GM18508 (cell line): ENCODE measurements at regions not wholly inside any gene's neighbourhood (a gene's known extent, or its start where the extent isn't known, plus 50 kb on each side); places are given as distances from the start of the nearest gene placed in this dataset.

Source experiments
- ATAC-seq: cut with Tn5 transposase; IDR thresholded peaks from one replicate; pipeline ENCODE4 v1.9.1; 2021; ENCODE audit warnings: moderate number of reproducible peaks; ENCODE audit not compliant: insufficient read depth, unreplicated experiment

DNA sequence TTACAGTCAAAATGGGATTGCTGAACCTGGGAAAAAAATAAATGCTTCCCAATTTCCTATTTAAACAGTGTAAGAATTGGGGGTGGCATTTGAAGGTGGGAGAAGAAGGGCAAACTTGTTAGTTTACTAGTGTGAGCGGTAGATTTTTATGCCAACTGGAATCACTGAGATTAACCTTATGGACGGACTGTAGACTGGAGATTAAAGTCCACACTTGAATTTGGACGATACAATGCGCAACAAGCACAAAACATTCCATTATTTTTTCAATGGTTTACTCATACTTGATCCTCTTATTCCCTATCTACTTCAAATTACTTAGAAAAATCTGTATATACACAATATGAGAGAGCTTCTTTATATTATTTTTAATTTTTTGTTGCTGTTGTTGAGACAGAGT is 269.6 kb upstream of the KLF14 start:
- ATAC-seq = no peak

DNA sequence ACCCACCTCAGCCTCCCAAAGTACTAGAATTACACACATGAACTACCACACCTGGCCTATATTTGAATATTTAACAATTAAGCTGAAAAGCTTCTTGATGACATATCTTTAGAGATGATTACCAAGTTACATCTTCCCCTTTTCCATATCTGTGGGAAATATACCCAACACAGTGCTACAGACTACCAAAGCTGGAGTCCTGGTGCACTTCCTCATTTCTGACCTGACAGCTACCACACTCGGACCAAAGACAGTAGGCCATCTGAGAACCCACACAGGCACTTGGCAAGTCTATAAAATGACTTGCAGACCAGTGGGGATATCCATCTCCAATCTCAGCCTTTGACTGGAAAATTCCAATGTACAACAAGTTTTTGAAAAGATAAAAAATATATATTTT is 270.4 kb upstream of the KLF14 start:
- ATAC-seq = no peak

DNA sequence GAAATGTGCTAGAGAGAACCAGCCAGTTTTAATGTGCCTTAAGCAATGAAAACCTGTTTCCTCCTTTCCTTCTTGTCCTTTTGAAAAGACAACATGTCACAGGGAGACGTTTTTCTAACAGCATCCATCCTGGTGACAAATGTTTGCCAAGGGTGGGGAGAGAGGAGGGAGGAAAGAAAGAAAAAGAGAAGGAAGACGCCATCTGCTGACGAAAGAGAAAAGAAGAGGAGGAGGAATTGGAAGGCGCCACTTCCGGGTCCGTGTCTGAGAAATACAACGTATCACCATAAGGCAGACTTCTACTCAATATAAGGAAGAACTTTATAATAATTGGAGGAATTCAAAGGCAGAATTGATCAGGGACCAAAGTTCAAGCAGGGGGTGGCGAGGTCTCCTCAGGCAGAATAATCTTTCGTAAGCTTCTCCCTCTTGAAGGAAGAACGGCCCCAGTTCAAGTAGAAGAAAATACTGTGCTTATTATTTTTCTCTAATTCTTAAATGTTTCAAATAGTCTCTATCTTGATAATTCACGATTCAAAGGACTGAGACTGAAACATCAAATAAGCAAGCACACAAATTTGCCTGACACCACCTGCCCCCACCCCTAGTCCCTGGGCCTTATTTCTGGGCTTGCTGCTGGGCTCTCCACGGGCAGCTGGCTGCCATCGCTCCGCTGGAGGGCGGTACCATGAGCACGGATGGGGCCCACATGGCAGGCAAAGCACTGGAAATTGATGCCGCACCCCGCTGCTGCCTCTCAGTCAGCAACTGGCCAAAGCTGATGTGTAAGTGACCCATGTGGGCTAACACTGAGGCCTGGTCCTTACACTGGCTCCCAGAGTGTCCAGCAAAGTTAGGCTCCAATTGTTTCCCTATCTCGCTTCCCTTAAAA is 273.7 kb upstream of the KLF14 start:
- ATAC-seq = no peak

DNA sequence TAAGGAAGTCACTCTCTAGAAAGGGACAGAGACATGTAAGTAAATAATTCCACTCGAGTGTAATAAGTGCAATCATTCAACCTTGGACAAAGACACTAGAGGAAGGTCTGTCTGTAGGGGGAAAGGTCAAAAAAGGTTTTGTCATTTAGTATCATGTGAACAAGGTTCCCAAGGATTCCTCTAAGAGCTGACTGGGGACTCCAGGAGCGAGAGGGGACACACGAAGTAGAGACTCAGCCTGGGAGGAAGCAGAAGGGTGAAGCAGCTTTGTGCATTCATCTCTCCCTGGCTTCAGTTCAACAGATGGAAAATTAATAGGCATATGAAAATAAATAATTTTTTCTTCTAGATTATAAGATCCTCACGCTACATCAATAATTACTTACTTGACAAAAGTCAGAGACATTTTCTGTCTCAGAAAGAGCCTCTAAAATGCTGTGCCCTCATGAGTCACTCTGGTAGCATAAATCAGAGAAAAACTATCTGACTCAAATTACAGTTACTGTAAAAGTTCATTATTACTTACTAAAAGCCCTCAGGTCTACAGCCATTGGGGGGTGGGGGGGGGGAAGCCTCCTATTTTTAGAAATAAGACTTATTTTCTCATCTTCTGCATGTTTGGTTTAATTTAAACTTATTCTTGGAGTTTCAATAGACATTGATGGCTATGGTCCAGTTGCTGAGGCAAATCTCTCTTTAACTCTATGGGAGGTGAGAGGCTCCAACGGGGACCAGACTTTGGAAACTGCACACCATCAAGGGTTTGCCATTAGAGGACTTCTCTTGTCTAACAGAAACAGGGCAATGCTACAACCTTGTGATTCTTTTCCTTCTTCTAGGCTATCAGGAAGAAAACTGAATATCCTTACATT is 275.1 kb upstream of the KLF14 start:
- no peak for ATAC-seq

DNA sequence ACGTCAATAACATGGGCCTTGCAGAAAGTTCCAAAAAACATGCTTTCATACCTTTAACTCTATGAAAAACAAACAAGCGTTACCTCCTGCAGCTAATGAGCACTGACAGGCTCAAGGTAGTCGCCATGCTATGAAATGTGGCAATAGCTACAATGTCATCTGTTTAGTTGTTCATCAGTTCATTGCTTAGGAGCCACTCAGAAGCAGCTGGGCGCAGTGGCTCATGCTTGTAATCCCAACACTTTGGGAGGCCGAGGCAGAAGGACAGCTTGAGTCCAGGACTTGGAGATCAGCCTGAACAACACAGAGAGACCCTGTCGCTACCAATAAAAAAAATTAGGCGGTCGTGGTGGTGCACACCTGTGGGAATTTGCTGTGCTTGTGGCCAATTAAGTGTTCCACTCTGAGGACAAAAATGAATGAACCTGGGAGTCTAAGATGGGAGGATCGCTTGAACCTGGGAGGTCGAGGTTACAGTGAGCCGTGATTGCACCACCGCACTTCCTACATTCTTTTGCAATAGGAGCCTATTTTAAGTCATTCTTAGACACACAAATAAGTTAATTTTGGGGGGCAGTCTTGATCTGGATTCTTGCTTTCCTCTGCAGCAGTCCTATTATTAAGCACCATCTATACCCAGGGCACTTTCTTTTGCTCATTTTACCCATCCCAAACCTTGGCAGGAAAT is 276.2 kb upstream of the KLF14 start:
- no peak for ATAC-seq

DNA sequence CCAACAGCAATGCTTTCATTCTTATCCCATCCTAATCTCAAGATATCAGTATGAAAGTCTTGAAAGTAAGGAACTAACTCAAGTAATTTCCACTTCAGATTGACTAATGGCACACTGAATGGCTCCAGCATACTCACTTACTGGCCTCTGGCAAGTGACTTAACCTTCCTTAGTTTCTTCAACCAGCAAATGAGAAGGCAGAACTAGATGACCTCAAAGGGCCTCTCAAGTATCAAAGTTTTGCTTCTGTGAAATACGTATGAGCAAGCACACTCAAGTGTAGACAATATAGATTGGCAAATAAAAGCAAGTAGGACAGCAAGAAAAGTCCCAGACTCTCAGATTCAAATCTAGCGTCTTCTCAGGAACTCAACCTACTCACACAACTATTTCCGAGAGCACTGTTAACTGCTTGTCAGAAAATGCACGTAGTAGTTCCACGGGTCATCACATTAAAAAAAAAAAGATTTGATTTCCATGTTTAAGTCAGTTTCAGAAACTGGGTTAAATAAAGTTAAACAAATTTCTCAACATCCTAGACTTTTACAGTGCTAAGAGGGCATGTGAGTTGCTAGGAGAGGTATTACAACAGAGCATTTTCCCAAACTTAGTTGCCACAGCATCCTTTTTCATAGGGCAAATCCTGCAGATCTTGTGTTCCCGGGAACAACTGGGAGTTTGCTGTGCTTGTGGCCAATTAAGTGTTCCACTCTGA is 276.9 kb upstream of the KLF14 start:
- ATAC-seq = no peak

DNA sequence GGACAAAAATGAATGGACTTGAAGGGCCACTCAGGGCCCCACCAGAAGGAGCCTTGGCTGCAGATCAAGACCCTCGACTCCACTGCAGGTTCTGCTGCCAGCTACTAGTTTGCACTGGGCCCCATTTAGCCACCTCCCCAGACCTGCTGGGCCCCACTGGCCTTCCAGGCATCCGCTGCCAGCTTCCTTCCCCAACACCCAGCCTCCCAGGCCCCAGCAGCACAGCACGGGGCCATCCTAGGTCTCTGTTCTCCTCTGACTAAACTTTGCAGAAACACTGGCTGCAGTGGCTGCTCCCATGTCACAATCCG is 277.4 kb upstream of the KLF14 start:
- no peak for ATAC-seq

DNA sequence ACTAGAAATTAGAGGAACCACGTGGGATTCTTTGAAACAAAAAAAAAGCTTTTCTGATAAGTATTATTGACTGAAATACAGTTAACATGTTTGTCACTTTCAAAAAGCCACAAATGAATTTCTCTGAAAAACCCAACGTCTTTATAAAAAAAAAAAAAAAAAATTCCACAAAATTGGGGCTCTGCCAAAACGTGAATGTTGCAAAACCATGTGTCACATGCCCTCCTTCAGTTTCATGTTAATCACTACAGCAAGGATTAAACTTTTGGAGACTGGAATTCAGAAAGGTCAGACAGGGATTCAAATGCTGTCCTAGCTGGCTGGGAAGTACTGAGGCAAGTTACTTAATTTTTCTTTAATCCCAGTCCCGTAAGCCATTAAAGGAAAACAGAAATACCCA is 278.0 kb upstream of the KLF14 start:
- ATAC-seq = no peak

DNA sequence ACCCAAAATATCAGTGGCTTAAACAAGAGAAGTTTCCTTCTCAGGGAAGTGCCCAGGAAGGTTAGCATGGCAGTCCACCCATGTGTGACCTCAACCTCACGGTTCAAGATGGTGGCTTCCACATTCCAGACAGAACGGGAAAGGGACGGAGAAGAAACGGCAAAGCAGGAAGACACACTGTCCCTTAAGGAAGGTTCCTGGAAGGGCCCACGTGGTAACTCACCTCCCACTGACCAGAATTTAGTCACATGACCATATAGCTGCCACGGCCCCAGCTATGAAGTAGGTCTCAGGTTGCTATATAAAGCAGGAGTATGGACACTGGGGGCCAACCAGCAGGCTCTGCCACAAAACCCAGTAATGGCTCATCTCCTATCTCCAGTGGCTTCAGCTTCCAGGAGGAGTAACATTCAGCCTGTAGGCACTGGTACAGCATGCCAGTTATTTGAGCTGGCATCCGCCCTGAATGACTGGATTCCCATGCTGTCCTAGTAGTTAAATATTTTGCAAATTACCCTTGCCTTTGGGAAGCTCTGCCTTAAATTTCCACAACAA is 278.5 kb upstream of the KLF14 start:
- no peak for ATAC-seq

DNA sequence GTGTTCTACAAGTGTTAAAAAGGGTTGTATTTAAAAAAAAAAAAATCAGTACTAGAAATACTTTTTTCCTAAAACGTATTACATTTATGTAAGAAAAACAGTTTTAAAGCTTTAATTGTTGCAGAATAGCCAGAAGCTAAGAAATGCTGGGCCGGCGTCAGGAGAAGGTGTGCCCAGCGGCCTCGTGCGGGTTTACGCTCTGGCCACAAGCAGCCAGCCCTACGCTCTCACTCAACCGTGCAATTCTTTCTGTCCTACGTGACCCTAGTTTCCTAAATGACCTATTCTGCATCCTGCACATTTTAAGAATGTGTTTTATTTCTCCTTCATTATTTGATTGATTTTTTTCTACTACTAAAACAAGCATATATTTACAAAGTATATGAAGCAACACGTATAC is 279.7 kb upstream of the KLF14 start:
- no peak for ATAC-seq

DNA sequence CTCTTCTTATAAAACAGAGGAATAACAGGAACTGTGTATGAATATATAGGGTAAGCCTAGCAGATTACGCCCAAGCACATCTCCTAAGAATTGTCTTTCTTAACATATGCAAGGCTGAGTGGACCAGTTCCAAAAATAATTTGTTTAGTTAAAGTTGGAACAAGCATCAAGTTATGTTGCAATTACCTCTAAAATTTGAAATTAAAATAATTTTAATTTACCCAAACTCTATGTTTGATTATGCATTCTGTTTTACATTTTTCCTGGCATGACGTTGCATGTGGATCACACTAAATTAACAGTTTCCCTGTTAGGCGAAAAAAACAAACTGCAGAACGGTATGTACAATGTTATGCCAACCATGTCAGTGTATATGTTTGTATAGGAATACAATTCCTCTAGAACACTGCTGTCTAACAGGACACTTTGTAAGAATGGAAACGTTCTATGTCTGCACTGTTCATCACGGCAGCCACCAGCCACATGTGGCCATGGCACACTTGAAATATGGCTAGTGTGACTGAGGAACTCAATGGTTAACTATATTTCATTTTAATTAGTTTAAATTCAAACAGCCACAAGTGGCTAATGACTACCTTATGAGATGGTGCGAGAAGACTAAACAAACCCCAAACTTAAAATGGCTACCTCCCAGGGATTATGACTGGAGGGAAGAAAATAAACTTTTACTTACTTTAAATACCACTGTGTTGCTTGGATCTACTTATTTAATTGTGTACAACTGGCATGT is 281.1 kb upstream of the KLF14 start:
- ATAC-seq = no peak

DNA sequence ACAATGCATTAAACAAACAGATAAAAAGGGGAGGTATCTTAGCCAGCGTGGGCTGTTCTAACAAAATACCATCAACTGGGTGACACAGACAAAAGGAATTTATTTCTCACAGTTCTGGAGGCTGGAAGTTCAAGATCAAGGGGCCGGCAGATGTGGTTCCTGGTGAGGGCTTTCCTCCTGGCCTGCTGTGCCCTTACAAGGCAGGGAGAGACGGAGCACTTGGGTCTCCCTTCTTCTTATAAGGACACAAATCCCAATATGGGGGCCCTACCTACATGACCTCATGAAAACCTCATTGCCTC is 281.6 kb upstream of the KLF14 start:
- no peak for ATAC-seq

DNA sequence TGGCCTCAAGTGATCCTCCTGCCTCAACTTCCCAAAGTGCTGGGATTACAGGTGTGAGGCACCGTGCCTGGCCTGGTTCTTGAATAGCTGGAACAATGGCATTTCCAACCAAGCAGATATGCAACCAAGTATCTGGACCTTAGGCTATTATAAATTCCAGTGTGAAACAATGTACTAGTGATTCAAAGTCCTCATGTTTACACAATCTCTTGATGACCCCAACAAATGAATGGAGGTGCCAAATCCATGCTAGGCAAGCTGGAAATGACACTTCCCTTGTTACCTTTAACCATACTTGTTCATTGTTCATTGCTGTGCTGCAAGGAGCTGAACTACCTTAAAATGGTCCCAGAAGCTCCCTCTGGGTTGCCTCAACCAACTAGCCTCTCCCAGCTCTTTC is 282.2 kb upstream of the KLF14 start:
- no peak for ATAC-seq

DNA sequence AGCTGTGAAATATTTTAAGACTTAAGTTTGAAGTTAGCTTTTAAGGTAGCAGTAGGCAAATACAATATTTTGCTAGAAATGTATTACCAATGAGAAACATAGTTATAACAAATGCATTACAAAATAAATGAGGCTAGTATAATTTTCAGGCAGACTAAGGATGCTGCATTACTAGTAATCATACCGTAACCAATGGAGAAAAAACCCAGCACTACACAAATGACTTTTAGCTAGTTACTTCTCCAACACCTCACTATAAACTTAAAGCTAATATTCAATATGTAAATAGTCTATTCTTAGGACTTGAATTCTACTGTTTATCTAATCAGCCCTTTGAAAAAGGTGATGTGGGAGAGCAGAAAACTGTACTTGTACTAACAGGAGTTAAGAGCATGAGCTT is 285.3 kb upstream of the KLF14 start:
- no peak for ATAC-seq

DNA sequence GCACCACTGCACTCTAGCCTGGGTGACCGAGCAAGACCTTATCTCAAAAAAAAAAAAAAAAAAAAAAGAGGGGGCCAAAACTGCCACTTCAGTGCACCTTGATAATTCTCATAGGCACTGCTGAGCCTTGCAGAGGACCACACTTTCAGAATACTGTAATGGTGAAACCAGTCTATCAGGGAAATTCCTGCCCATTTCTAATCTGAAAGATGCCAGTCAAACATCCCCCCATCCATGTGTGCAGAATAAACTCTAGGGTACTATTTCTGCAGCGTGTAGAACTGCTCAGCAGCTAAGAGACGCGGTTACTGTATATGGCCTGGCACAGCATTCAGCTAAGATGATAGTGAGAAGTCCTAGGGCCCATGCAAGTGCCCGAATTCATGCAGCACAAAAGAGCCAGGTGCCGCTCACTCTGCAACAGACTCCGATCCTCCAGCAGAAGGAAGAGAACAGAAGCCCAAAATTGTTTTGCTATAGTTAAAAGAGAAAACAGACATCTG is 286.8 kb upstream of the KLF14 start:
- ATAC-seq = peak; percentile 36

DNA sequence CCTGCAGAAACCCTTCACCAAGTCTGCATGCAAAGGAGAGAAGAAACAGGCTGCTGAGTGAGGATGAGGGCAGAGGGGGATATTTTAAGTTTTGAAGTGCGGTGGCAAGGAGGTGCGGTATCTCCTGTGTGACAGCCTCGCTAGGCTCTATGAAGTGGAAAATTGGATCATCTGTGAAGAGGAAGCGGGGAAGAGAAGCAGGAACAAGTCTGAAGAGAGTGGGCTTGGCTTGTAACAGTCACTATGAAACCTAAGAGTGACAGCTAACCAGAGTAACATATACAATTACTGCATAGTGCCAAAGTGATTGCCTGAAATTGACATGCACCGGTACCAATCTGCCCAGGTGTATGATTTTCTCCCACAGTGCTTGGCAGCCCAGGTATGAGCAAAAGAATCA is 287.5 kb upstream of the KLF14 start:
- ATAC-seq = no peak

DNA sequence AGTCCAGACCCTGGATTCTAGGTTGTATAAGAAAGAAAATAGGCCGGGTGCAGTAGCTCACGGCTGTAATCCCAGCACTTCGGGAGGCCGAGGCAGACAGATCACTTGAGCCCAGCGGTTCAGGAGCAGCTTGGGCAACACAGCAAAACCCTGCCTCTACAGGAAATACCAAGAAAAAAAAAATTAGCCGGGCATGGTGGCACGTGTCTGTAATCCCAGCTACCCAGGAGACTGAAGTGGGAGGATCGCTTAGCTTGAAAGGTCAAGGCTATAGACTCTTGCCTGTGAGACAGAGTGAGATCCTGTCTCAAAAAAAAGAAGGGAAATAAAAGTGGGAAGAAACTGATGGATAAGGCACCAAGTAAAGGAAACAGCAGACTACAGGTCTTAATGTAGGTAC is 287.9 kb upstream of the KLF14 start:
- no peak for ATAC-seq

DNA sequence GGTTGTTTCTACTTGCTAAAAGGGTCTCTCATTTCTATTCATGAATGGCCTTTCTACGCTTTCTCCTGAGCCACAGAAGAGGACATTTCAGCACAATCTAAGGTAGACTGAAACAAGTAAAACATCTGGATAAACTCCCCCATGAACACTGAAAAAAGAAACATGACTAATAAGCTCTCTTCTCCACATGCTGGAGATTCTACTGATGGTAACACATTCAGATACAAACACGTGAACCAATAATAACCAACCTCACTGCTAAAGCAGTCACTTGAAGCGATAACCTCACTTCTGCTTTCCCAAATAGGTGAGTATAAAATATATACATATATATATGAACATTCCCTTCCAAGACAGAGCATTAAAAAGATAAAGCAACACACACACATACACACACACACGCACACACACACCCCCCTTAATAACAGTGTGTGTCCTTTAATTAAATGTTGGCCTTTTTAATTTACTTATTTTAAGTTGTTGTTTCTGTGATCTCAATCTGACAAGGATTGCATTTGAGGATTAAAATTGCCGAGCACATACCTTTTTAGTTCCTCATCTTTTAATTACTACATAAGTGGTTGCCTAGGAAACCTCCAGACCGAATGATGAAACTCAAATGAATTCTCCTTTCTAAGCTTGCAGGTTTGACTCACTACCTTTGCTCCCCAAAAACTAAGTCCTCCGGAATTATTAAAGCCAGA is 292.4 kb upstream of the KLF14 start:
- no peak for ATAC-seq

DNA sequence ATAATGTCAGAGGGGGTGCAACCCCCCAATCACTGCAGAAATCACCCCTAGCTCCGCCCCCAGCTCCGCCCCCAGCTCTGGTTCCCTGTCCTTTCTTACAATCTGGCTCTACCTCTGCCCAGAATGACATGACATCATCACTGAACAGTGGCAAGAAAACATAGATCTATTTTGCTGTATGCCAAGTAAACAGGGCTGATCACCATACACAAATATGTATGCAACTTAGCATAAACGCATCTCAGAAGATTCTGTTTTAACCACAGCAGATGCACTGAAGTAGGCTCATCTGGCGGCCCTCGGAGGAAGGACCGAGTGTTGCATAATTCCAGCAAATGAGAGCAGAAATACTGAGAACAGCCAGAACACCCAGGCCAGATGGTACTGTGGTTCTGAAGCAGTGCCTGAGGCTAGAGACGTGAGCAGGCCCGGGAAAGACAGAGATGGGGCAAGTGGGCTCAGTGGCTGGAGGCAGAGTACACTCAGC is 293.3 kb upstream of the KLF14 start:
- ATAC-seq = no peak
